ENCODE measurements at regions not wholly inside any gene's neighbourhood (a gene's known extent, or its start where the extent isn't known, plus 50 kb on each side); places are given as distances from the start of the nearest gene placed in this dataset.
A peak's percentile ranks its signal among the peaks of the same experiment; 100 is the strongest.

GRCh38 chr17:68812876-68813584 lies 142.2 kb downstream of the ABCA8 start:
- Histone ChIP-seq H3K27me3 (ENCODE audit: control insufficient read depth, insufficient read depth, low read length) (no peaks in the 10 kb centered on the region), H3K9me3 (ENCODE audit: control insufficient read depth, insufficient read depth, low read length) (no peaks in the 10 kb centered on the region), H3K4me3 (ENCODE audit: low read depth, low read length) (no peak overlapping the region), H3K27ac (ENCODE audit: low read depth, low read length) (no peak overlapping the region), H3K36me3 (ENCODE audit: control insufficient read depth, insufficient read depth, low read length) (no peaks in the 10 kb centered on the region), H3K4me1 (ENCODE audit: control insufficient read depth, insufficient read depth, low read length) (no peaks in the 10 kb centered on the region)
- peak in 2 of 6 donors; percentile 33 to 72 for DNase-seq (ENCODE audit: low read depth in 4 of 6, low spot score in 6 of 6)
- WGBS (ENCODE audit: insufficient coverage) = 0% methylated on average over 1 of the region's 1 CpG

GRCh38 chr17:68809148-68809547 lies 146.0 kb downstream of the ABCA8 start:
- Histone ChIP-seq H3K4me1 (ENCODE audit: control insufficient read depth, insufficient read depth, low read length) (no peaks in the 10 kb centered on the region), H3K4me3 (ENCODE audit: low read depth, low read length) (no peak overlapping the region), H3K27ac (ENCODE audit: low read depth, low read length) (no peak overlapping the region), H3K9me3 (ENCODE audit: control insufficient read depth, insufficient read depth, low read length) (no peaks in the 10 kb centered on the region), H3K36me3 (ENCODE audit: control insufficient read depth, insufficient read depth, low read length) (no peaks in the 10 kb centered on the region), H3K27me3 (ENCODE audit: control insufficient read depth, insufficient read depth, low read length) (no peaks in the 10 kb centered on the region)
- no CpG with 5 or more reads among the region's 2 CpGs for WGBS (ENCODE audit: insufficient coverage)
- no peak for DNase-seq (ENCODE audit: low read depth in 4 of 6, low spot score in 6 of 6)

GRCh38 chr17:68807998-68808772 lies 147.0 kb downstream of the ABCA8 start:
- Histone ChIP-seq H3K4me3 (ENCODE audit: low read depth, low read length) (no peak overlapping the region), H3K4me1 (ENCODE audit: control insufficient read depth, insufficient read depth, low read length) (no peaks in the 10 kb centered on the region), H3K27me3 (ENCODE audit: control insufficient read depth, insufficient read depth, low read length) (no peaks in the 10 kb centered on the region), H3K27ac (ENCODE audit: low read depth, low read length) (no peak overlapping the region), H3K36me3 (ENCODE audit: control insufficient read depth, insufficient read depth, low read length) (no peaks in the 10 kb centered on the region), H3K9me3 (ENCODE audit: control insufficient read depth, insufficient read depth, low read length) (no peaks in the 10 kb centered on the region)
- WGBS (ENCODE audit: insufficient coverage) = 87% methylated on average over 2 of the region's 2 CpGs
- peak in 2 of 6 donors; percentile 62 to 90 for DNase-seq (ENCODE audit: low read depth in 4 of 6, low spot score in 6 of 6)

GRCh38 chr17:68805609-68806008 lies 149.6 kb downstream of the ABCA8 start:
- Histone ChIP-seq H3K36me3 (ENCODE audit: control insufficient read depth, insufficient read depth, low read length) (no peaks in the 10 kb centered on the region), H3K4me1 (ENCODE audit: control insufficient read depth, insufficient read depth, low read length) (no peaks in the 10 kb centered on the region), H3K27ac (ENCODE audit: low read depth, low read length) (no peak overlapping the region), H3K27me3 (ENCODE audit: control insufficient read depth, insufficient read depth, low read length) (no peaks in the 10 kb centered on the region), H3K9me3 (ENCODE audit: control insufficient read depth, insufficient read depth, low read length) (no peaks in the 10 kb centered on the region), H3K4me3 (ENCODE audit: low read depth, low read length) (no peak overlapping the region)
- DNase-seq (ENCODE audit: low read depth in 4 of 6, low spot score in 6 of 6) = no peak
- WGBS (ENCODE audit: insufficient coverage) = no CpG with 5 or more reads among the region's 1 CpG

GRCh38 chr17:68804777-68805520 lies 150.2 kb downstream of the ABCA8 start:
- H3K9me3 ChIP-seq (ENCODE audit: control insufficient read depth, insufficient read depth, low read length) = no peaks in the 10 kb centered on the region
- peak in 1 of 6 donors; percentile 65 for DNase-seq (ENCODE audit: low read depth in 4 of 6, low spot score in 6 of 6)
- H3K4me3 ChIP-seq (ENCODE audit: low read depth, low read length) = no peak overlapping the region
- no peak overlapping the region for H3K27ac ChIP-seq (ENCODE audit: low read depth, low read length)
- H3K27me3 ChIP-seq (ENCODE audit: control insufficient read depth, insufficient read depth, low read length) = no peaks in the 10 kb centered on the region
- H3K36me3 ChIP-seq (ENCODE audit: control insufficient read depth, insufficient read depth, low read length) = no peaks in the 10 kb centered on the region
- WGBS (ENCODE audit: insufficient coverage) = no CpG with 5 or more reads among the region's 1 CpG
- H3K4me1 ChIP-seq (ENCODE audit: control insufficient read depth, insufficient read depth, low read length) = no peaks in the 10 kb centered on the region

- Histone ChIP-seq H3K4me3 (ENCODE audit: low read depth, low read length) (no peak overlapping the region), H3K4me1 (ENCODE audit: control insufficient read depth, insufficient read depth, low read length) (no peaks in the 10 kb centered on the region), H3K36me3 (ENCODE audit: control insufficient read depth, insufficient read depth, low read length) (no peaks in the 10 kb centered on the region), H3K9me3 (ENCODE audit: control insufficient read depth, insufficient read depth, low read length) (no peaks in the 10 kb centered on the region), H3K27ac (ENCODE audit: low read depth, low read length) (no peak overlapping the region), H3K27me3 (ENCODE audit: control insufficient read depth, insufficient read depth, low read length) (no peaks in the 10 kb centered on the region)
- 15% methylated on average over 2 of the region's 4 CpGs for WGBS (ENCODE audit: insufficient coverage)
- peak in 2 of 6 donors; percentile 26 to 45 for DNase-seq (ENCODE audit: low read depth in 4 of 6, low spot score in 6 of 6)
These were observed 151.8 kb downstream of the ABCA8 start for GRCh38 chr17:68803164-68803929.

- DNase-seq (ENCODE audit: low read depth in 4 of 6, low spot score in 6 of 6) = no peak
- H3K27ac ChIP-seq (ENCODE audit: low read depth, low read length) = no peak overlapping the region
- H3K4me1 ChIP-seq (ENCODE audit: control insufficient read depth, insufficient read depth, low read length) = no peaks in the 10 kb centered on the region
- H3K4me3 ChIP-seq (ENCODE audit: low read depth, low read length) = no peak overlapping the region
- H3K9me3 ChIP-seq (ENCODE audit: control insufficient read depth, insufficient read depth, low read length) = no peaks in the 10 kb centered on the region
- H3K27me3 ChIP-seq (ENCODE audit: control insufficient read depth, insufficient read depth, low read length) = no peaks in the 10 kb centered on the region
- no peaks in the 10 kb centered on the region for H3K36me3 ChIP-seq (ENCODE audit: control insufficient read depth, insufficient read depth, low read length)
- WGBS (ENCODE audit: insufficient coverage) = 92% methylated on average over 3 of the region's 9 CpGs
These were observed 153.6 kb downstream of the ABCA8 start for GRCh38 chr17:68801335-68802247.

- Histone ChIP-seq H3K4me1 (ENCODE audit: control insufficient read depth, insufficient read depth, low read length) (no peaks in the 10 kb centered on the region), H3K9me3 (ENCODE audit: control insufficient read depth, insufficient read depth, low read length) (no peaks in the 10 kb centered on the region), H3K36me3 (ENCODE audit: control insufficient read depth, insufficient read depth, low read length) (no peaks in the 10 kb centered on the region), H3K27ac (ENCODE audit: low read depth, low read length) (no peak overlapping the region), H3K4me3 (ENCODE audit: low read depth, low read length) (no peak overlapping the region), H3K27me3 (ENCODE audit: control insufficient read depth, insufficient read depth, low read length) (no peaks in the 10 kb centered on the region)
- no peak for DNase-seq (ENCODE audit: low read depth in 4 of 6, low spot score in 6 of 6)
These were observed 154.4 kb downstream of the ABCA8 start for GRCh38 chr17:68800751-68801150.

Data from spinal cord (tissue), 9 donors.